Sciatic nerve (tissue), 2 donors: ENCODE measurements at regions not wholly inside any gene's neighbourhood (a gene's known extent, or its start where the extent isn't known, plus 50 kb on each side); places are given as distances from the start of the nearest gene placed in this dataset.
"Not testable (repeated sequence)": the region's sequence is repeated elsewhere in the genome, so short reads cannot be mapped to it uniquely, and the experiment has no call there.

Source experiments
- ATAC-seq: fragments of 200-7000 bp; cut with Tn5 transposase; one replicate; pipeline ENCODE4 v1.9.1; 2020; ENCODE audit warnings: mild to moderate bottlenecking, moderate library complexity
- DNase-seq: peaks from one replicate; pipeline ENCODE4 v3.0.0-alpha.2; 2020; ENCODE audit warnings: low spot score
- intact Hi-C: fragments of 100-400 bp; cut with DNase I; formaldehyde crosslinking; loops from one replicate; pipeline ENCODE4 v1.14.2; 2022
- donor health status: DM: no; HTN: no; CAD: no.
- donor health status: DM: no; HTN: no; CAD: no.

GRCh38 chr11:23570828-23571227 lies 710.6 kb upstream of the CCDC179 start:
- ATAC-seq: no peak
- DNase-seq: no peak
- intact Hi-C loops: no loop called here

- DNase-seq (no peak), ATAC-seq (no peak)
- intact Hi-C loops: no loop called here
Observed at GRCh38 chr11:23573429-23573828, 713.2 kb upstream of the CCDC179 start.

- intact Hi-C loops: no loop called here
- DNase-seq: no peak
- no peak for ATAC-seq
Observed at GRCh38 chr11:23574149-23574548, 713.9 kb upstream of the CCDC179 start.

- intact Hi-C loops: no loop called here
- ATAC-seq (no peak), DNase-seq (no peak)
Observed at GRCh38 chr11:23577296-23577695, 717.0 kb upstream of the CCDC179 start.

GRCh38 chr11:23585416-23586104 lies 725.3 kb upstream of the CCDC179 start:
- intact Hi-C loops: no loop called here
- no peak for DNase-seq
- ATAC-seq: no peak

- DNase-seq (no peak), ATAC-seq (no peak)
- intact Hi-C loops: no loop called here
Observed at GRCh38 chr11:23586173-23586572, 725.9 kb upstream of the CCDC179 start.

- ATAC-seq: no peak
Observed at GRCh38 chr11:23590596-23591308, 730.5 kb upstream of the CCDC179 start.

GRCh38 chr11:23594755-23595154 lies 734.5 kb upstream of the CCDC179 start:
- no peak for DNase-seq
- ATAC-seq: no peak
- intact Hi-C loops: no loop called here

More at GRCh38 chr11:23590596-23591308, 730.5 kb upstream of the CCDC179 start:
- DNase-seq: no peak
- intact Hi-C loops: no loop called here

- intact Hi-C loops: no loop called here
- ATAC-seq (no peak), DNase-seq (no peak)
Observed at GRCh38 chr11:23604966-23605365, 744.7 kb upstream of the CCDC179 start.

- ATAC-seq (no peak), DNase-seq (no peak)
- intact Hi-C loops: no loop called here
Observed at GRCh38 chr11:23606191-23606590, 745.9 kb upstream of the CCDC179 start.

GRCh38 chr11:23611726-23612125 lies 751.5 kb upstream of the CCDC179 start:
- ATAC-seq (no peak), DNase-seq (no peak)
- intact Hi-C loops: no loop called here

- ATAC-seq (no peak), DNase-seq (no peak)
- intact Hi-C loops: no loop called here
Observed at GRCh38 chr11:23620617-23621016, 760.3 kb upstream of the CCDC179 start.

GRCh38 chr11:23632293-23632692 lies 772.0 kb upstream of the CCDC179 start:
- intact Hi-C loops: no loop called here
- ATAC-seq (no peak), DNase-seq (no peak)

- ATAC-seq (no peak), DNase-seq (no peak)
- intact Hi-C loops: no loop called here
Observed at GRCh38 chr11:23644443-23644842, 784.2 kb upstream of the CCDC179 start.

GRCh38 chr11:23652336-23652735 lies 792.1 kb upstream of the CCDC179 start:
- intact Hi-C loops, DNase-seq, ATAC-seq: not testable (repeated sequence)

GRCh38 chr11:23653071-23653675 lies 792.9 kb upstream of the CCDC179 start:
- intact Hi-C loops: no loop called here
- no peak for ATAC-seq
- DNase-seq: no peak

- no peak for DNase-seq
- intact Hi-C loops: no loop called here
- ATAC-seq: no peak
Observed at GRCh38 chr11:23668324-23668723, 808.0 kb upstream of the CCDC179 start.

GRCh38 chr11:23673366-23673765 lies 813.1 kb upstream of the CCDC179 start:
- intact Hi-C loops: no loop called here

GRCh38 chr11:23674866-23675265 lies 814.6 kb upstream of the CCDC179 start:
- intact Hi-C loops: no loop called here
- ATAC-seq (no peak), DNase-seq (no peak)

More at GRCh38 chr11:23673366-23673765, 813.1 kb upstream of the CCDC179 start:
- ATAC-seq (no peak), DNase-seq (no peak)

GRCh38 chr11:23679041-23679440 lies 817.8 kb upstream of the LUZP2 start:
- peak; percentile 22 for ATAC-seq
- no peak for DNase-seq
- intact Hi-C loops: no loop called here
